Neuronal stem cell (in vitro differentiated cells): ENCODE measurements at regions not wholly inside any gene's neighbourhood (a gene's known extent, or its start where the extent isn't known, plus 50 kb on each side); places are given as distances from the start of the nearest gene placed in this dataset.

Source experiments
- DNase-seq: peaks from one replicate; pipeline ENCODE4 v3.0.0-alpha.2; 2013; ENCODE audit warnings: low spot score
- H2AFZ ChIP-seq: one replicate; pipeline ENCODE4 v1.6.1; 2013; ENCODE audit warnings: mild to moderate bottlenecking, low read length, inconsistent platforms
- H2AK5ac ChIP-seq: 2 replicates; pipeline ENCODE4 v1.6.1; 2013; ENCODE audit warnings: low read depth, mild to moderate bottlenecking, inconsistent platforms, low read length, moderate library complexity, mixed read lengths
- H2BK120ac ChIP-seq: 2 replicates; pipeline ENCODE4 v1.6.1; 2013; ENCODE audit warnings: low read depth, mild to moderate bottlenecking, inconsistent platforms, low read length, moderate library complexity, mixed read lengths
- H2BK12ac ChIP-seq: one replicate; pipeline ENCODE4 v1.6.1; 2013; ENCODE audit warnings: low read length, inconsistent platforms
- H2BK15ac ChIP-seq: 2 replicates; pipeline ENCODE4 v1.6.1; 2013; ENCODE audit warnings: mild to moderate bottlenecking, low read length, inconsistent platforms, mixed read lengths
- H2BK5ac ChIP-seq: one replicate; pipeline ENCODE4 v1.6.1; 2013; ENCODE audit warnings: inconsistent platforms, mild to moderate bottlenecking, low read length, moderate library complexity
- H3K14ac ChIP-seq: one replicate; pipeline ENCODE4 v1.6.1; 2013; ENCODE audit warnings: low read length, inconsistent platforms
- H3K18ac ChIP-seq: 2 replicates; pipeline ENCODE4 v1.6.1; 2013; ENCODE audit warnings: low read length, inconsistent platforms
- H3K23ac ChIP-seq: 2 replicates; pipeline ENCODE4 v1.6.1; 2013; ENCODE audit warnings: low read depth, mild to moderate bottlenecking, mixed read lengths, low read length, inconsistent platforms; ENCODE audit not compliant: poor library complexity
- H3K27ac ChIP-seq: replicated peaks from 3 replicates; pipeline ENCODE4 v1.5.1; 2013; ENCODE audit warnings: low read length, inconsistent platforms
- H3K27me3 ChIP-seq, 3 experiments: 2 replicates each; pipeline ENCODE4 v1.6.1; 2013; ENCODE audit warnings: low read length in 3 of 3, mild to moderate bottlenecking in 2 of 3, inconsistent platforms in 1 of 3, low read depth in 1 of 3, mixed read lengths in 1 of 3, moderate library complexity in 1 of 3; ENCODE audit not compliant: control insufficient read depth in 3 of 3, insufficient read depth in 3 of 3
- H3K36me3 ChIP-seq, 2 donors: replicated peaks in 1 of 2; 2 replicates each; pipeline ENCODE4 v1.6.1; 2013; ENCODE audit warnings: low read length in 2 of 2; ENCODE audit not compliant: control insufficient read depth in 2 of 2, insufficient read depth in 2 of 2
- H3K4ac ChIP-seq: 2 replicates; pipeline ENCODE4 v1.6.1; 2013; ENCODE audit warnings: inconsistent platforms, mild to moderate bottlenecking, low read length, moderate library complexity
- H3K4me1 ChIP-seq, 2 donors: 1 replicate in 1 of 2; 2 replicates in 1 of 2; pipeline ENCODE4 v1.6.1; 2013; ENCODE audit warnings: low read length in 2 of 2, low read depth in 1 of 2; ENCODE audit not compliant: control insufficient read depth in 2 of 2, insufficient read depth in 1 of 2
- H3K4me2 ChIP-seq: one replicate; pipeline ENCODE4 v1.6.1; 2013; ENCODE audit warnings: mild to moderate bottlenecking, low read length, inconsistent platforms; ENCODE audit not compliant: insufficient read depth, poor library complexity, severe bottlenecking
- H3K4me3 ChIP-seq, 2 donors: 2 replicates each; pipeline ENCODE4 v1.5.1; 2013; ENCODE audit warnings: low read length in 2 of 2, mild to moderate bottlenecking in 2 of 2, inconsistent platforms in 1 of 2, moderate library complexity in 1 of 2
- H3K79me1 ChIP-seq: one replicate; pipeline ENCODE4 v1.6.1; 2013; ENCODE audit warnings: low read depth, mild to moderate bottlenecking, inconsistent platforms, low read length, moderate library complexity
- H3K9ac ChIP-seq: one replicate; pipeline ENCODE4 v1.6.1; 2013; ENCODE audit warnings: mild to moderate bottlenecking, low read depth, low read length, inconsistent platforms; ENCODE audit not compliant: poor library complexity
- H3K9me3 ChIP-seq, 2 donors: replicated peaks in 1 of 2; 2 replicates each; pipeline versions ENCODE3 to v1.6.1; 2013; ENCODE audit warnings: low read length in 2 of 2, mild to moderate bottlenecking in 2 of 2, inconsistent platforms in 1 of 2, low read depth in 1 of 2, mixed read lengths in 1 of 2, moderate library complexity in 1 of 2; ENCODE audit not compliant: control insufficient read depth in 2 of 2, insufficient read depth in 1 of 2
- H4K8ac ChIP-seq: one replicate; pipeline ENCODE4 v1.6.1; 2013; ENCODE audit warnings: low read depth, mild to moderate bottlenecking, inconsistent platforms, low read length, moderate library complexity
- H4K91ac ChIP-seq: one replicate; pipeline ENCODE4 v1.6.1; 2013; ENCODE audit warnings: low read length, low read depth, mild to moderate bottlenecking, inconsistent platforms; ENCODE audit not compliant: poor library complexity
- WGBS, 2 donors: extraction: QIAGEN DNeasy Blood & Tissue Kit; methylation state at CpG; one replicate each; pipeline ENCODE4 v1.1.7; 2013; ENCODE audit warnings: missing lambda C conversion rate in 2 of 2, mixed read lengths in 1 of 2; ENCODE audit not compliant: insufficient read length in 2 of 2, insufficient replicate concordance in 1 of 2; ENCODE audit errors: extremely low coverage in 2 of 2; 5-methylcytosine and 5-hydroxymethylcytosine counted together

GRCh38 chr9:108486831-108487230 lies 369.0 kb downstream of the ACTL7B start:
- Histone ChIP-seq H4K91ac (no peak overlapping the region), H2AK5ac (no peak overlapping the region), H3K9ac (no peak overlapping the region), H3K4me1 (no peaks in the 10 kb centered on the region), H3K18ac (no peak overlapping the region), H3K79me1 (no peaks in the 10 kb centered on the region), H3K23ac (no peak overlapping the region), H4K8ac (no peak overlapping the region), H3K4me2 (no peak overlapping the region), H2BK120ac (no peak overlapping the region), H3K4ac (no peak overlapping the region), H2BK5ac (no peak overlapping the region), H2BK12ac (no peak overlapping the region), H3K9me3 (no peaks in the 10 kb centered on the region), H3K27me3 (no peaks in the 10 kb centered on the region), H3K36me3 (no peaks in the 10 kb centered on the region), H2BK15ac (no peak overlapping the region), H3K14ac (no peak overlapping the region), H3K4me3 (no peak overlapping the region), H2AFZ (no peak overlapping the region), H3K27ac (no peak overlapping the region)
- no peak for DNase-seq
- WGBS, 2 donors: no CpG with 5 or more reads among the region's 2 CpGs

GRCh38 chr9:108484468-108484867 lies 371.3 kb downstream of the ACTL7B start:
- no peak overlapping the region for H3K4ac ChIP-seq
- no peak overlapping the region for H3K23ac ChIP-seq
- H3K14ac ChIP-seq: no peak overlapping the region
- no peak overlapping the region for H2AK5ac ChIP-seq
- H2BK12ac ChIP-seq: no peak overlapping the region
- H2BK15ac ChIP-seq: no peak overlapping the region
- H3K36me3 ChIP-seq: no peaks in the 10 kb centered on the region
- WGBS, 2 donors: no CpG with 5 or more reads among the region's 1 CpG
- no peak overlapping the region for H2BK5ac ChIP-seq
- H2BK120ac ChIP-seq: no peak overlapping the region
- H3K18ac ChIP-seq: no peak overlapping the region
- no peak overlapping the region for H2AFZ ChIP-seq
- H3K79me1 ChIP-seq: no peaks in the 10 kb centered on the region
- H3K27ac ChIP-seq: no peak overlapping the region
- H3K9me3 ChIP-seq: no peaks in the 10 kb centered on the region
- no peak for DNase-seq
- H3K27me3 ChIP-seq: no peaks in the 10 kb centered on the region
- no peak overlapping the region for H4K8ac ChIP-seq
- H3K4me2 ChIP-seq: no peak overlapping the region
- H3K9ac ChIP-seq: no peak overlapping the region
- no peak overlapping the region for H3K4me3 ChIP-seq
- no peaks in the 10 kb centered on the region for H3K4me1 ChIP-seq
- H4K91ac ChIP-seq: no peak overlapping the region

GRCh38 chr9:108483676-108484075 lies 372.1 kb downstream of the ACTL7B start:
- Histone ChIP-seq H4K8ac (no peak overlapping the region), H3K4ac (no peak overlapping the region), H3K79me1 (no peaks in the 10 kb centered on the region), H3K18ac (no peak overlapping the region), H3K4me1 (no peaks in the 10 kb centered on the region), H3K23ac (no peak overlapping the region), H3K9ac (no peak overlapping the region), H3K4me2 (no peak overlapping the region), H2BK120ac (no peak overlapping the region), H3K27ac (no peak overlapping the region), H3K36me3 (no peaks in the 10 kb centered on the region), H3K4me3 (no peak overlapping the region), H2BK5ac (no peak overlapping the region), H2BK15ac (no peak overlapping the region), H3K14ac (no peak overlapping the region), H2AFZ (no peak overlapping the region), H2AK5ac (no peak overlapping the region), H4K91ac (no peak overlapping the region), H3K9me3 (no peaks in the 10 kb centered on the region), H2BK12ac (no peak overlapping the region), H3K27me3 (no peaks in the 10 kb centered on the region)
- no CpG with 5 or more reads among the region's 2 CpGs for WGBS, 2 donors
- DNase-seq: no peak

- Histone ChIP-seq H3K9ac (no peak overlapping the region), H3K9me3 (no peaks in the 10 kb centered on the region), H2BK15ac (no peak overlapping the region), H3K14ac (no peak overlapping the region), H3K4ac (no peak overlapping the region), H3K36me3 (no peaks in the 10 kb centered on the region), H2AFZ (no peak overlapping the region), H3K27me3 (no peaks in the 10 kb centered on the region), H3K23ac (no peak overlapping the region), H4K91ac (no peak overlapping the region), H3K4me3 (no peak overlapping the region), H3K27ac (no peak overlapping the region), H3K79me1 (no peaks in the 10 kb centered on the region), H3K4me1 (no peaks in the 10 kb centered on the region), H4K8ac (no peak overlapping the region), H2BK5ac (no peak overlapping the region), H2BK12ac (no peak overlapping the region), H3K18ac (no peak overlapping the region), H3K4me2 (no peak overlapping the region), H2AK5ac (no peak overlapping the region), H2BK120ac (no peak overlapping the region)
- no peak for DNase-seq
- WGBS, 2 donors: no CpG with 5 or more reads among the region's 3 CpGs
Observed at GRCh38 chr9:108479989-108480652, 375.7 kb downstream of the ACTL7B start.
